GM23248 (cell line): ENCODE measurements at regions not wholly inside any gene's neighbourhood (a gene's known extent, or its start where the extent isn't known, plus 50 kb on each side); places are given as distances from the start of the nearest gene placed in this dataset.

ENCODE experiments used
- EZH2 ChIP-seq: fragments of 200-600 bp; sonication (generic); IDR thresholded peaks from 2 replicates; pipeline ENCODE4 v1.6.1; 2018; ENCODE audit warnings: antibody characterized with exemption, mild to moderate bottlenecking; ENCODE audit not compliant: insufficient read depth, poor library complexity, severe bottlenecking
- EZH2phosphoT487 ChIP-seq: fragments of 200-600 bp; sonication (generic); IDR thresholded peaks from 2 replicates; pipeline ENCODE4 v1.6.1; 2018; ENCODE audit warnings: antibody characterized with exemption, moderate library complexity, mild to moderate bottlenecking, low read depth; ENCODE audit not compliant: insufficient read depth

- TF ChIP-seq EZH2phosphoT487 (no peak), EZH2 (no peak)
Measured at GRCh38 chrY:15456491-15456890, 932.2 kb downstream of the NLGN4Y start.
